Testis (tissue), 2 donors: ENCODE measurements at regions not wholly inside any gene's neighbourhood (a gene's known extent, or its start where the extent isn't known, plus 50 kb on each side); places are given as distances from the start of the nearest gene placed in this dataset.

Experiments used
- DNase-seq: peaks from one replicate; pipeline ENCODE4 v3.0.0-alpha.2; 2019
- H3K27ac ChIP-seq, 2 donors: fragments of 200-600 bp; sonication (generic); one replicate each; pipeline ENCODE4 v1.5.1; 2019
- H3K27me3 ChIP-seq: fragments of 200-600 bp; sonication (generic); one replicate; pipeline ENCODE4 v1.5.1; 2019
- H3K36me3 ChIP-seq: fragments of 200-600 bp; sonication (generic); one replicate; pipeline ENCODE4 v1.5.1; 2017; ENCODE audit warnings: low read depth; ENCODE audit errors: missing control alignments
- H3K4me1 ChIP-seq: fragments of 200-600 bp; sonication (generic); one replicate; pipeline ENCODE4 v1.5.1; 2019
- H3K4me3 ChIP-seq, 2 donors: fragments of 200-600 bp; sonication (generic); one replicate each; pipeline ENCODE4 v1.5.1; 2017 to 2019
- H3K9me3 ChIP-seq: fragments of 200-600 bp; sonication (generic); one replicate; pipeline ENCODE4 v1.5.1; 2017
- CTCF ChIP-seq, 3 experiments: fragments of 450-650 bp in 2 of 3; fragments of 200-600 bp in 1 of 3; sonication (generic) in 1 of 3; IDR thresholded peaks; one replicate each; pipeline ENCODE4 v1.5.1; 2016 to 2019; ENCODE audit warnings: antibody characterized with exemption in 3 of 3, mild to moderate bottlenecking in 2 of 3, moderate library complexity in 1 of 3
- POLR2A ChIP-seq: fragments of 450-650 bp; IDR thresholded peaks from one replicate; pipeline ENCODE4 v1.6.1; 2017; ENCODE audit warnings: antibody characterized with exemption, mild to moderate bottlenecking, moderate library complexity
- WGBS, 2 donors: methylation state at CpG; one replicate each; pipeline ENCODE4 v1.1.5; 2018; 5-methylcytosine and 5-hydroxymethylcytosine counted together
- intact Hi-C: fragments of 100-400 bp; cut with DNase I; formaldehyde crosslinking; loops from one replicate; pipeline ENCODE4 v1.15.1; 2023; ENCODE audit warnings: low total_unique reads

- H3K27ac ChIP-seq, result no peak overlapping the region
- no peaks in the 10 kb centered on the region for H3K4me1 ChIP-seq
- H3K4me3 ChIP-seq, result no peak overlapping the region
- no peaks in the 10 kb centered on the region for H3K36me3 ChIP-seq
- no peaks in the 10 kb centered on the region for H3K9me3 ChIP-seq
- 62 to 68% methylated on average over 2 to 7 of the region's 7 CpGs for WGBS, 2 donors
- H3K27me3 ChIP-seq, result no peaks in the 10 kb centered on the region
- TF ChIP-seq CTCF (IDR thresholded peaks at IDR 0.05), result no peak
- no peak for TF ChIP-seq POLR2A
- no peak for DNase-seq
- intact Hi-C loops, result no loop called here
These were observed 61.4 kb upstream of the ESRRB start for GRCh38 chr14:76314521-76315034.

GRCh38 chr14:76320486-76320885 lies 55.5 kb upstream of the ESRRB start:
- Histone ChIP-seq H3K27ac (no peak overlapping the region), H3K9me3 (no peaks in the 10 kb centered on the region), H3K4me1 (no peaks in the 10 kb centered on the region), H3K27me3 (no peaks in the 10 kb centered on the region), H3K4me3 (no peak overlapping the region), H3K36me3 (no peaks in the 10 kb centered on the region)
- WGBS, 2 donors, result 87 to 90% methylated on average over 4 to 5 of the region's 5 CpGs
- no peak for TF ChIP-seq CTCF (IDR thresholded peaks at IDR 0.05)
- no peak for TF ChIP-seq POLR2A
- intact Hi-C loops, result no loop called here
- DNase-seq, result no peak

GRCh38 chr14:76320975-76321374 lies 55.0 kb upstream of the ESRRB start:
- Histone ChIP-seq H3K36me3 (no peaks in the 10 kb centered on the region), H3K27ac (no peak overlapping the region), H3K9me3 (no peaks in the 10 kb centered on the region), H3K27me3 (no peaks in the 10 kb centered on the region), H3K4me1 (no peaks in the 10 kb centered on the region), H3K4me3 (no peak overlapping the region)
- no peak for TF ChIP-seq CTCF (IDR thresholded peaks at IDR 0.05)
- intact Hi-C loops, result no loop called here
- 92 to 93% methylated on average over 4 of the region's 4 CpGs for WGBS, 2 donors
- DNase-seq, result no peak

- Histone ChIP-seq H3K36me3 (no peaks in the 10 kb centered on the region), H3K4me3 (no peak overlapping the region), H3K4me1 (no peaks in the 10 kb centered on the region), H3K27me3 (no peaks in the 10 kb centered on the region), H3K27ac (no peak overlapping the region), H3K9me3 (no peaks in the 10 kb centered on the region)
- TF ChIP-seq CTCF (IDR thresholded peaks at IDR 0.05) (no peak), POLR2A (no peak)
- intact Hi-C loops, result no loop called here
- WGBS, 2 donors, result 68 to 88% methylated on average over 12 of the region's 12 CpGs
- no peak for DNase-seq
These were observed 53.2 kb upstream of the ESRRB start for GRCh38 chr14:76322594-76323220.

- intact Hi-C loops, result no loop called here
- Histone ChIP-seq H3K9me3 (no peaks in the 10 kb centered on the region), H3K27me3 (no peaks in the 10 kb centered on the region), H3K36me3 (no peaks in the 10 kb centered on the region), H3K27ac (no peak overlapping the region), H3K4me3 (no peak overlapping the region), H3K4me1 (no peaks in the 10 kb centered on the region)
- 67 to 72% methylated on average over 5 to 6 of the region's 6 CpGs for WGBS, 2 donors
- TF ChIP-seq CTCF (IDR thresholded peaks at IDR 0.05) (no peak), POLR2A (no peak)
- DNase-seq, result no peak
These were observed 52.4 kb upstream of the ESRRB start for GRCh38 chr14:76323331-76324050.
